CD4-positive, alpha-beta T cell (primary cell): ENCODE measurements at regions not wholly inside any gene's neighbourhood (a gene's known extent, or its start where the extent isn't known, plus 50 kb on each side); places are given as distances from the start of the nearest gene placed in this dataset.

Experiments used
- ATAC-seq: fragments of 200-7000 bp; cut with Tn5 transposase; one replicate; pipeline ENCODE4 v1.10.0; 2022; ENCODE audit warnings: mild to moderate bottlenecking; ENCODE audit not compliant: poor library complexity
- CTCF ChIA-PET: fragments of 350-600 bp; sonication (Branson Sonifier 250); formaldehyde crosslinking; loops from one replicate; lab custom pipeline; 2021; ENCODE audit warnings: antibody characterized with exemption, inconsistent platforms; lab: Charles Lee
- POLR2A ChIA-PET: fragments of 350-600 bp; sonication (Branson Sonifier 250); formaldehyde crosslinking; loops from one replicate; lab custom pipeline; 2021; ENCODE audit warnings: antibody characterized with exemption, inconsistent platforms; lab: Charles Lee
- DNase-seq, 14 experiments: peaks; one replicate each; pipeline ENCODE4 v3.0.0-alpha.2; 2013 to 2020; ENCODE audit warnings: mixed read lengths in 2 of 14
- H3K27ac ChIP-seq, 2 donors: one replicate each; pipeline versions ENCODE4 v1.5.1 to v1.7.0; 2013; ENCODE audit warnings: low read length in 2 of 2, low read depth in 1 of 2, mild to moderate bottlenecking in 1 of 2
- H3K27me3 ChIP-seq, 2 experiments: 1 replicate in 1 of 2; 2 replicates in 1 of 2; pipeline versions ENCODE4 v1.6.1 to v1.7.0; 2013; ENCODE audit warnings: low read length in 2 of 2, control low read depth in 1 of 2, mild to moderate bottlenecking in 1 of 2, moderate library complexity in 1 of 2; ENCODE audit not compliant: insufficient read depth in 2 of 2, control insufficient read depth in 1 of 2
- H3K36me3 ChIP-seq: one replicate; pipeline ENCODE4 v1.6.1; 2013; ENCODE audit warnings: low read length, control low read depth; ENCODE audit not compliant: insufficient read depth
- H3K4me1 ChIP-seq: one replicate; pipeline ENCODE4 v1.6.1; 2013; ENCODE audit warnings: low read length, control low read depth; ENCODE audit not compliant: insufficient read depth
- H3K4me3 ChIP-seq: one replicate; pipeline ENCODE4 v1.5.1; 2013; ENCODE audit warnings: mild to moderate bottlenecking, low read length, moderate library complexity
- H3K9me3 ChIP-seq, 2 experiments: 1 replicate in 1 of 2; 2 replicates in 1 of 2; pipeline versions ENCODE4 v1.6.1 to v1.7.0; 2013; ENCODE audit warnings: low read length in 2 of 2, mild to moderate bottlenecking in 2 of 2, control low read depth in 1 of 2, moderate library complexity in 1 of 2; ENCODE audit not compliant: control insufficient read depth in 1 of 2, insufficient read depth in 1 of 2
- H3K27ac Mint-ChIP-seq: one replicate; pipeline ENCODE4 v1.8.0; 2020; ENCODE audit warnings: mixed read lengths
- H3K27me3 Mint-ChIP-seq: one replicate; pipeline ENCODE4 v1.8.0; 2021; ENCODE audit warnings: mixed read lengths
- H3K36me3 Mint-ChIP-seq: one replicate; pipeline ENCODE4 v1.8.0; 2021; ENCODE audit warnings: low read depth, mixed read lengths
- H3K4me1 Mint-ChIP-seq: one replicate; pipeline ENCODE4 v1.8.0; 2021; ENCODE audit warnings: low read depth, mixed read lengths
- H3K4me3 Mint-ChIP-seq: one replicate; pipeline ENCODE4 v1.8.0; 2020; ENCODE audit warnings: mild to moderate bottlenecking, mixed read lengths
- H3K9me3 Mint-ChIP-seq: one replicate; pipeline ENCODE4 v1.8.0; 2020; ENCODE audit warnings: mixed read lengths
- intact Hi-C, 2 experiments: fragments of 100-400 bp; cut with DNase I in 1 of 2; cut with micrococcal nuclease in 1 of 2; formaldehyde crosslinking; loops; one replicate each; pipeline versions ENCODE4 v1.15.1 to v1.9.0; 2023 to 2025; cut with DNase I, micrococcal nuclease
- TF ChIP-seq, protein P1 (sequence below): fragments of 200-600 bp; IDR thresholded peaks from one replicate; pipeline ENCODE4 v1.8.0; 2022; ENCODE audit warnings: antibody characterized with exemption, mild to moderate bottlenecking

DNA sequence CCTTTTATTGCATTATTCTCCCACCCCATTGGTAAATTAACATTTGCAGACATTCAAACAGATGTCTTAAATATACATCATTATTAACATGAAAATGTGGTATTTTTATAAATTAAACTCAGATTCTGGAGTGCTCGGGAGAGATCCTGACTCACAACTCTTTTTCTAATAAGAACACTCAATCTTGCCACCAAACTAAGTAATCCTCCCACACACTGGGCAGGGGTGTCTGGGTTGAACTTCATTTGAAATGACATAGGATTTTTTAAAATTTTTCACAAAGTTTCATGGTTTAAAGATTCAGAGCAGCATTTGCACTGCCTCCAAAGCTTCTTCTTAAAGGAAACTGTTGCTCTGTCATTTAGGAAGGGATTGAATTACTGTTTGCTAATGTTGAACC, 754.3 kb downstream of the MECOM start:
- no peak overlapping the region for H3K27ac Mint-ChIP-seq
- Histone ChIP-seq H3K4me3 (no peak overlapping the region), H3K27ac (no peak overlapping the region), H3K36me3 (no peaks in the 10 kb centered on the region), H3K4me1 (no peaks in the 10 kb centered on the region), H3K27me3 (no peaks in the 10 kb centered on the region), H3K9me3 (peaks cover 0 to 4% of the 10 kb centered on the region in 2 experiments)
- ChIA-PET CTCF (no interaction called here), POLR2A (no interaction called here)
- intact Hi-C loops: no loop called here
- no peak for DNase-seq
- no peak for ATAC-seq
- no peaks in the 10 kb centered on the region for H3K27me3 Mint-ChIP-seq
- TF ChIP-seq, protein P1, sequence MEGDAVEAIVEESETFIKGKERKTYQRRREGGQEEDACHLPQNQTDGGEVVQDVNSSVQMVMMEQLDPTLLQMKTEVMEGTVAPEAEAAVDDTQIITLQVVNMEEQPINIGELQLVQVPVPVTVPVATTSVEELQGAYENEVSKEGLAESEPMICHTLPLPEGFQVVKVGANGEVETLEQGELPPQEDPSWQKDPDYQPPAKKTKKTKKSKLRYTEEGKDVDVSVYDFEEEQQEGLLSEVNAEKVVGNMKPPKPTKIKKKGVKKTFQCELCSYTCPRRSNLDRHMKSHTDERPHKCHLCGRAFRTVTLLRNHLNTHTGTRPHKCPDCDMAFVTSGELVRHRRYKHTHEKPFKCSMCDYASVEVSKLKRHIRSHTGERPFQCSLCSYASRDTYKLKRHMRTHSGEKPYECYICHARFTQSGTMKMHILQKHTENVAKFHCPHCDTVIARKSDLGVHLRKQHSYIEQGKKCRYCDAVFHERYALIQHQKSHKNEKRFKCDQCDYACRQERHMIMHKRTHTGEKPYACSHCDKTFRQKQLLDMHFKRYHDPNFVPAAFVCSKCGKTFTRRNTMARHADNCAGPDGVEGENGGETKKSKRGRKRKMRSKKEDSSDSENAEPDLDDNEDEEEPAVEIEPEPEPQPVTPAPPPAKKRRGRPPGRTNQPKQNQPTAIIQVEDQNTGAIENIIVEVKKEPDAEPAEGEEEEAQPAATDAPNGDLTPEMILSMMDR: no peak
- H3K4me1 Mint-ChIP-seq: no peaks in the 10 kb centered on the region
- H3K36me3 Mint-ChIP-seq: no peaks in the 10 kb centered on the region
- no peaks in the 10 kb centered on the region for H3K9me3 Mint-ChIP-seq
- H3K4me3 Mint-ChIP-seq: no peak overlapping the region

DNA sequence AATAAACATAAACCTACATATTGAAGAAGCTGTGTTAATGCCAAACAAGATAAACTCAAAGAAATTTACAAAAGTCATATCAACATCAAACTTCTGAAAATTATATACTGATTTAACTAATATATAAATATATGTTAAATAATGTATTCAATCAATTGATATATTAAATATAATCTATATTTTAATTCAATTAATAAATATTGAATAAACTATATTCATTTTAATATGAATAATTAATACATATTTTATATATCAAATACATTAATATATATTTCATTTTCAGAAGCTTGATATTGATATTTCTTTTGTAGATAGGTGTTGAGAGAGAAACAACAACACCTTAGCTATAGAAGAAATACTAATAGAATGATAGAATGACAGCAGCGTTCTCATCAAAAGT, 768.1 kb downstream of the MECOM start:
- H3K9me3 ChIP-seq: peaks cover 0 to 4% of the 10 kb centered on the region in 2 experiments
- H3K36me3 Mint-ChIP-seq: no peaks in the 10 kb centered on the region
- H3K36me3 ChIP-seq: no peaks in the 10 kb centered on the region
- no peaks in the 10 kb centered on the region for H3K4me1 ChIP-seq
- no peak overlapping the region for H3K4me3 ChIP-seq
- CTCF ChIA-PET: no interaction called here
- H3K27ac Mint-ChIP-seq: no peak overlapping the region
- POLR2A ChIA-PET: no interaction called here
- peaks cover 10% of the 10 kb centered on the region for H3K9me3 Mint-ChIP-seq
- H3K27me3 ChIP-seq: no peaks in the 10 kb centered on the region
- intact Hi-C loops: no loop called here
- no peak for DNase-seq
- TF ChIP-seq, protein P1: no peak
- ATAC-seq: no peak
- no peaks in the 10 kb centered on the region for H3K27me3 Mint-ChIP-seq
- no peak overlapping the region for H3K27ac ChIP-seq
- H3K4me3 Mint-ChIP-seq: no peak overlapping the region
- no peaks in the 10 kb centered on the region for H3K4me1 Mint-ChIP-seq

DNA sequence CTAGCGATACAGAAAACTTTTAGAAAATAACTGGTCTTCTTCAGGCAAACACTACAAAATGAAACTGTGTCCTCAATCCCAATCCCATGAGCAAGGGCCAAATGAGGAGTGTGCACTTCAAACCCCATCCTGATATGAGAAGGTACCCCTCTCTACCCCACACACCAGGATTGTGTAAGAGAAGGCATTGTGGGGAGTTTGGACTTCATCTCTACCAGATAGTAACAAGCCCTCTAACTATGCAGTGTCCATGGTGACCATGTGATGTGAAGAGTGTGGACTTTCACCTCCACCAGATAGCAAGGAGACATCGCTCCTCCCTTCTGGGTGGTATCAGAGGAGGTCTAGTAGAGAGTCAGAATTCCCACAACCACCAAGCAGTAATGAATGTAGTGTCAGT, 769.3 kb downstream of the MECOM start:
- H3K9me3 Mint-ChIP-seq: peaks cover 10% of the 10 kb centered on the region
- DNase-seq: no peak
- ChIA-PET POLR2A (no interaction called here), CTCF (no interaction called here)
- no peak for ATAC-seq
- no peaks in the 10 kb centered on the region for H3K4me1 Mint-ChIP-seq
- H3K27me3 ChIP-seq: no peaks in the 10 kb centered on the region
- intact Hi-C loops: no loop called here
- H3K27ac ChIP-seq: no peak overlapping the region
- H3K4me3 ChIP-seq: no peak overlapping the region
- no peaks in the 10 kb centered on the region for H3K36me3 ChIP-seq
- no peak overlapping the region for H3K4me3 Mint-ChIP-seq
- H3K27me3 Mint-ChIP-seq: no peaks in the 10 kb centered on the region
- no peaks in the 10 kb centered on the region for H3K36me3 Mint-ChIP-seq
- H3K4me1 ChIP-seq: no peaks in the 10 kb centered on the region
- no peak overlapping the region for H3K27ac Mint-ChIP-seq
- H3K9me3 ChIP-seq: peaks cover 0 to 4% of the 10 kb centered on the region in 2 experiments
- TF ChIP-seq, protein P1: no peak
